Astrocyte (in vitro differentiated cells and primary cell): ENCODE measurements at regions not wholly inside any gene's neighbourhood (a gene's known extent, or its start where the extent isn't known, plus 50 kb on each side); places are given as distances from the start of the nearest gene placed in this dataset.

Source experiments
- EZH2 ChIP-seq: IDR thresholded peaks from 2 replicates; pipeline ENCODE4 v1.6.1; 2012; ENCODE audit warnings: mild to moderate bottlenecking, low read length, inconsistent platforms; ENCODE audit not compliant: insufficient read depth
- TF ChIP-seq, protein P1 (sequence below): IDR thresholded peaks from 2 replicates; pipeline ENCODE4 v1.5.1; 2011; ENCODE audit warnings: low read depth, mild to moderate bottlenecking, inconsistent platforms, low read length, moderate library complexity; ENCODE audit not compliant: insufficient read depth

GRCh38 chr14:44353805-44354204 is 153.3 kb downstream of the FSCB start:
- TF ChIP-seq, protein P1, sequence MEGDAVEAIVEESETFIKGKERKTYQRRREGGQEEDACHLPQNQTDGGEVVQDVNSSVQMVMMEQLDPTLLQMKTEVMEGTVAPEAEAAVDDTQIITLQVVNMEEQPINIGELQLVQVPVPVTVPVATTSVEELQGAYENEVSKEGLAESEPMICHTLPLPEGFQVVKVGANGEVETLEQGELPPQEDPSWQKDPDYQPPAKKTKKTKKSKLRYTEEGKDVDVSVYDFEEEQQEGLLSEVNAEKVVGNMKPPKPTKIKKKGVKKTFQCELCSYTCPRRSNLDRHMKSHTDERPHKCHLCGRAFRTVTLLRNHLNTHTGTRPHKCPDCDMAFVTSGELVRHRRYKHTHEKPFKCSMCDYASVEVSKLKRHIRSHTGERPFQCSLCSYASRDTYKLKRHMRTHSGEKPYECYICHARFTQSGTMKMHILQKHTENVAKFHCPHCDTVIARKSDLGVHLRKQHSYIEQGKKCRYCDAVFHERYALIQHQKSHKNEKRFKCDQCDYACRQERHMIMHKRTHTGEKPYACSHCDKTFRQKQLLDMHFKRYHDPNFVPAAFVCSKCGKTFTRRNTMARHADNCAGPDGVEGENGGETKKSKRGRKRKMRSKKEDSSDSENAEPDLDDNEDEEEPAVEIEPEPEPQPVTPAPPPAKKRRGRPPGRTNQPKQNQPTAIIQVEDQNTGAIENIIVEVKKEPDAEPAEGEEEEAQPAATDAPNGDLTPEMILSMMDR: no peak
- no peak for TF ChIP-seq EZH2
